ENCODE measurements at regions not wholly inside any gene's neighbourhood (a gene's known extent, or its start where the extent isn't known, plus 50 kb on each side); places are given as distances from the start of the nearest gene placed in this dataset.

DNA sequence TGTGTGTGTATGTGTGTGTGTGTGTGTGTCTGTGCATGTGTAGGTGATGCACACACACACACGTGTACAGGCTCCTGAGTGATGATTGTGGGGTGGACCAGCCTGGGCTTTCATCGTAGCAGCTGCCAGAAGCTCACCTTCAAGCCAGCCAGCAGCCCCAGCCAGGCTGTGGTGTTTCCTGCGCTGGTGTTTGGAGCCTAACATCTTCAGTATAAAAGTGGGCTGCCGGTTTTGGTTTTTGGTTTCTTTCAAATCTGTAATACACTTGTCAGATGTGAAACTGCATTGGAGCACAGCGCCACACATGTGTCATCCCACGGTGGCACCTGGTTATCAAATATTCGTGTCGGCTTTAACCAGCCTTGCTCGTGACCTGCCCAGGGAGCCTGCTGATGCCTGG is 114.2 kb downstream of the OLFM1 start:
- TF ChIP-seq POLR2AphosphoS5 (IDR thresholded peaks at IDR 0.05; ENCODE audit: low read depth, low read length) (no peak), REST (IDR thresholded peaks at IDR 0.05; ENCODE audit: insufficient read depth in 1 of 2, low read depth in 2 of 2, low read length in 2 of 2) (no peak)
